ENCODE measurements at regions not wholly inside any gene's neighbourhood (a gene's known extent, or its start where the extent isn't known, plus 50 kb on each side); places are given as distances from the start of the nearest gene placed in this dataset.

GRCh38 chr11:38593649-38594048 is 1995.6 kb upstream of the RAG2 start:
- no peak for FAIRE-seq
- no peaks in the 10 kb centered on the region for H3K27me3 ChIP-seq (ENCODE audit: control insufficient read depth, insufficient read depth, low read length)
- H3K4me3 ChIP-seq (ENCODE audit: low read depth, low read length), result no peak overlapping the region
- no peaks in the 10 kb centered on the region for H3K36me3 ChIP-seq (ENCODE audit: control insufficient read depth, insufficient read depth, low read length)
- DNase-seq (ENCODE audit: low read depth), result peak; percentile 31
- TF ChIP-seq CTCF (IDR thresholded peaks at IDR 0.05; ENCODE audit: insufficient read depth, low read length, severe bottlenecking), result no peak

GRCh38 chr11:38582756-38583155 is 1984.7 kb upstream of the RAG2 start:
- DNase-seq (ENCODE audit: low read depth) (no peak), FAIRE-seq (no peak)
- Histone ChIP-seq H3K36me3 (ENCODE audit: control insufficient read depth, insufficient read depth, low read length) (no peaks in the 10 kb centered on the region), H3K4me3 (ENCODE audit: low read depth, low read length) (no peak overlapping the region), H3K27me3 (ENCODE audit: control insufficient read depth, insufficient read depth, low read length) (no peaks in the 10 kb centered on the region)
- TF ChIP-seq CTCF (IDR thresholded peaks at IDR 0.05; ENCODE audit: insufficient read depth, low read length, severe bottlenecking), result no peak

GRCh38 chr11:38582151-38582550 is 1984.1 kb upstream of the RAG2 start:
- no peaks in the 10 kb centered on the region for H3K27me3 ChIP-seq (ENCODE audit: control insufficient read depth, insufficient read depth, low read length)
- no peak for FAIRE-seq
- DNase-seq (ENCODE audit: low read depth), result no peak
- no peak for TF ChIP-seq CTCF (IDR thresholded peaks at IDR 0.05; ENCODE audit: insufficient read depth, low read length, severe bottlenecking)
- no peak overlapping the region for H3K4me3 ChIP-seq (ENCODE audit: low read depth, low read length)
- no peaks in the 10 kb centered on the region for H3K36me3 ChIP-seq (ENCODE audit: control insufficient read depth, insufficient read depth, low read length)

GRCh38 chr11:38577769-38578168 is 1979.7 kb upstream of the RAG2 start:
- DNase-seq (ENCODE audit: low read depth) (no peak), FAIRE-seq (no peak)
- no peak overlapping the region for H3K4me3 ChIP-seq (ENCODE audit: low read depth, low read length)
- no peaks in the 10 kb centered on the region for H3K27me3 ChIP-seq (ENCODE audit: control insufficient read depth, insufficient read depth, low read length)
- no peak for TF ChIP-seq CTCF (IDR thresholded peaks at IDR 0.05; ENCODE audit: insufficient read depth, low read length, severe bottlenecking)
- no peaks in the 10 kb centered on the region for H3K36me3 ChIP-seq (ENCODE audit: control insufficient read depth, insufficient read depth, low read length)

- no peak for FAIRE-seq
- H3K27me3 ChIP-seq (ENCODE audit: control insufficient read depth, insufficient read depth, low read length), result no peaks in the 10 kb centered on the region
- no peak for DNase-seq (ENCODE audit: low read depth)
Measured at GRCh38 chr11:38562562-38562961, 1964.5 kb upstream of the RAG2 start.

More at GRCh38 chr11:38562562-38562961, 1964.5 kb upstream of the RAG2 start:
- TF ChIP-seq CTCF (IDR thresholded peaks at IDR 0.05; ENCODE audit: insufficient read depth, low read length, severe bottlenecking), result no peak
- Histone ChIP-seq H3K36me3 (ENCODE audit: control insufficient read depth, insufficient read depth, low read length) (no peaks in the 10 kb centered on the region), H3K4me3 (ENCODE audit: low read depth, low read length) (no peak overlapping the region)

All from bronchial epithelial cell (primary cell).